CD14-positive monocyte (primary cell): ENCODE measurements at regions not wholly inside any gene's neighbourhood (a gene's known extent, or its start where the extent isn't known, plus 50 kb on each side); places are given as distances from the start of the nearest gene placed in this dataset.

Experiments
- DNase-seq, 3 donors: peaks; one replicate each; pipeline ENCODE4 v3.0.0-alpha.2; 2011 to 2022
- H2AFZ ChIP-seq: 2 replicates; pipeline ENCODE4 v1.6.0; 2012; ENCODE audit warnings: mild to moderate bottlenecking, low read depth, low read length, inconsistent platforms; ENCODE audit not compliant: insufficient read depth, poor library complexity, severe bottlenecking
- H3K27ac ChIP-seq, 2 donors: 1 replicate in 1 of 2; 2 replicates in 1 of 2; pipeline ENCODE4 v1.5.1; 2012 to 2013; ENCODE audit warnings: low read length in 2 of 2, control low read depth in 1 of 2, inconsistent platforms in 1 of 2, low read depth in 1 of 2, mild to moderate bottlenecking in 1 of 2
- H3K27me3 ChIP-seq, 2 donors: one replicate each; pipeline versions ENCODE4 v1.6.0 to v1.6.1; 2011 to 2013; ENCODE audit warnings: low read length in 2 of 2; ENCODE audit not compliant: control insufficient read depth in 2 of 2, insufficient read depth in 2 of 2
- H3K36me3 ChIP-seq, 2 donors: replicated peaks in 1 of 2; 1 replicate in 1 of 2; 2 replicates in 1 of 2; pipeline versions ENCODE4 v1.5.1 to v1.6.1; 2012 to 2013; ENCODE audit warnings: low read length in 2 of 2, control low read depth in 1 of 2, inconsistent platforms in 1 of 2, mild to moderate bottlenecking in 1 of 2; ENCODE audit not compliant: insufficient read depth in 2 of 2, control insufficient read depth in 1 of 2
- H3K4me1 ChIP-seq, 2 donors: 1 replicate in 1 of 2; 2 replicates in 1 of 2; pipeline versions ENCODE4 v1.5.1 to v1.6.1; 2012 to 2013; ENCODE audit warnings: low read length in 2 of 2, control low read depth in 1 of 2, inconsistent platforms in 1 of 2, mild to moderate bottlenecking in 1 of 2, moderate library complexity in 1 of 2; ENCODE audit not compliant: insufficient read depth in 2 of 2, control insufficient read depth in 1 of 2
- H3K4me2 ChIP-seq: replicated peaks from 2 replicates; pipeline ENCODE3; 2012; ENCODE audit warnings: low read length, moderate library complexity, mild to moderate bottlenecking; ENCODE audit not compliant: poor library complexity, severe bottlenecking; ENCODE audit errors: extremely low read depth
- H3K4me3 ChIP-seq, 3 experiments: fragments of 200-600 bp in 1 of 3; sonication (generic) in 1 of 3; replicated peaks in 1 of 3; 1 replicate in 2 of 3; 2 replicates in 1 of 3; pipeline ENCODE4 v1.5.1; 2011 to 2013; ENCODE audit warnings: low read length in 3 of 3, mild to moderate bottlenecking in 3 of 3, control low read depth in 2 of 3, low read depth in 2 of 3, inconsistent platforms in 1 of 3, moderate library complexity in 1 of 3
- H3K79me2 ChIP-seq: 2 replicates; pipeline ENCODE4 v1.6.0; 2012; ENCODE audit warnings: mild to moderate bottlenecking, control low read depth, inconsistent platforms, low read length, moderate library complexity; ENCODE audit not compliant: insufficient read depth
- H3K9ac ChIP-seq: 2 replicates; pipeline ENCODE4 v1.6.0; 2017; ENCODE audit warnings: low read length, mild to moderate bottlenecking; ENCODE audit not compliant: insufficient read depth, poor library complexity, severe bottlenecking
- H3K9me3 ChIP-seq, 2 donors: replicated peaks in 1 of 2; 1 replicate in 1 of 2; 2 replicates in 1 of 2; pipeline versions ENCODE4 v1.5.1 to v1.6.1; 2012 to 2013; ENCODE audit warnings: low read length in 2 of 2, control low read depth in 1 of 2; ENCODE audit not compliant: control insufficient read depth in 1 of 2, insufficient read depth in 1 of 2
- H4K20me1 ChIP-seq: 2 replicates; pipeline ENCODE4 v1.6.0; 2012; ENCODE audit warnings: mild to moderate bottlenecking, low read length, control low read depth, moderate library complexity; ENCODE audit not compliant: insufficient read depth
- H3K27ac Mint-ChIP-seq, 7 donors: one replicate each; pipeline ENCODE4 v1.8.0; 2020; ENCODE audit warnings: mild to moderate bottlenecking in 7 of 7, mixed read lengths in 7 of 7, moderate library complexity in 6 of 7, inconsistent platforms in 2 of 7
- H3K27me3 Mint-ChIP-seq, 3 donors: one replicate each; pipeline ENCODE4 v1.8.0; 2021 to 2022; ENCODE audit warnings: low read depth in 3 of 3, mild to moderate bottlenecking in 3 of 3, mixed read lengths in 3 of 3, moderate library complexity in 3 of 3, inconsistent platforms in 1 of 3
- H3K36me3 Mint-ChIP-seq, 2 donors: one replicate each; pipeline ENCODE4 v1.8.0; 2020; ENCODE audit warnings: mixed read lengths in 2 of 2, inconsistent platforms in 1 of 2, mild to moderate bottlenecking in 1 of 2
- H3K4me1 Mint-ChIP-seq: one replicate; pipeline ENCODE4 v1.8.0; 2020; ENCODE audit warnings: mild to moderate bottlenecking, mixed read lengths
- H3K4me3 Mint-ChIP-seq, 2 donors: one replicate each; pipeline ENCODE4 v1.8.0; 2020; ENCODE audit warnings: mild to moderate bottlenecking in 2 of 2, mixed read lengths in 2 of 2, moderate library complexity in 1 of 2
- H3K9me3 Mint-ChIP-seq, 7 donors: one replicate each; pipeline ENCODE4 v1.8.0; 2020 to 2022; ENCODE audit warnings: mixed read lengths in 7 of 7, mild to moderate bottlenecking in 6 of 7, moderate library complexity in 6 of 7, inconsistent platforms in 2 of 7
- CTCF ChIP-seq: fragments of 200-600 bp; IDR thresholded peaks from one replicate; pipeline ENCODE4 v1.8.0; 2022; ENCODE audit warnings: antibody characterized with exemption, mild to moderate bottlenecking
- WGBS: methylation state at CpG from one replicate; pipeline ENCODE4 v1.1.5; 2013; ENCODE audit warnings: missing lambda C conversion rate; ENCODE audit not compliant: insufficient coverage; 5-methylcytosine and 5-hydroxymethylcytosine counted together
- intact Hi-C, 2 donors: fragments of 100-400 bp; cut with micrococcal nuclease; formaldehyde crosslinking; loops; one replicate each; pipeline versions ENCODE4 v1.15.0 to v1.15.1; 2023

- no peaks in the 10 kb centered on the region for H3K79me2 ChIP-seq
- peaks cover 0 to 1% (median 0%) of the 10 kb centered on the region in 3 donors for H3K27me3 Mint-ChIP-seq
- no peak overlapping the region for H3K27ac Mint-ChIP-seq
- H3K36me3 ChIP-seq, result no peaks in the 10 kb centered on the region
- H4K20me1 ChIP-seq, result no peaks in the 10 kb centered on the region
- no peak overlapping the region for H3K4me3 ChIP-seq
- no peak overlapping the region for H3K4me2 ChIP-seq
- no peak overlapping the region for H3K4me3 Mint-ChIP-seq
- H3K4me1 Mint-ChIP-seq, result no peaks in the 10 kb centered on the region
- H3K27me3 ChIP-seq, result no peaks in the 10 kb centered on the region
- H3K27ac ChIP-seq, result no peak overlapping the region
- H3K9ac ChIP-seq, result no peak overlapping the region
- TF ChIP-seq CTCF, result no peak
- H3K9me3 ChIP-seq, result peaks cover 9 to 24% of the 10 kb centered on the region in 2 donors
- H3K4me1 ChIP-seq, result no peaks in the 10 kb centered on the region
- intact Hi-C loops, result no loop called here
- H3K36me3 Mint-ChIP-seq, result no peaks in the 10 kb centered on the region
- H2AFZ ChIP-seq, result no peak overlapping the region
- WGBS, result 98% methylated on average over 5 of the region's 15 CpGs
- peaks cover 5 to 29% (median 18%) of the 10 kb centered on the region in 7 donors for H3K9me3 Mint-ChIP-seq
- DNase-seq, result no peak
Measured at GRCh38 chr2:2804528-2804927, 473.5 kb upstream of the MYT1L start.

GRCh38 chr2:2801458-2801857, 470.4 kb upstream of the MYT1L start:
- Histone ChIP-seq H3K4me3 (no peak overlapping the region), H4K20me1 (no peaks in the 10 kb centered on the region), H3K9ac (no peak overlapping the region), H3K4me1 (no peaks in the 10 kb centered on the region), H3K4me2 (no peak overlapping the region), H3K9me3 (peaks cover 9 to 18% of the 10 kb centered on the region in 2 donors), H3K27me3 (no peaks in the 10 kb centered on the region), H2AFZ (no peak overlapping the region), H3K79me2 (no peaks in the 10 kb centered on the region), H3K36me3 (no peaks in the 10 kb centered on the region), H3K27ac (no peak overlapping the region)
- Mint-ChIP-seq H3K9me3 (peaks cover 2 to 21% (median 13%) of the 10 kb centered on the region in 7 donors), H3K27me3 (peaks cover 0 to 1% (median 0%) of the 10 kb centered on the region in 3 donors), H3K27ac (no peak overlapping the region), H3K4me1 (no peaks in the 10 kb centered on the region), H3K4me3 (no peak overlapping the region), H3K36me3 (no peaks in the 10 kb centered on the region)
- no peak for TF ChIP-seq CTCF
- intact Hi-C loops, result no loop called here
- no peak for DNase-seq
- WGBS, result no CpG with 5 or more reads among the region's 3 CpGs
